Stimulated activated effector memory CD8-positive, alpha-beta T cell treated with anti-CD3 and anti-CD28 coated beads, Interleukin-12 subunit alpha, Interleukin-12 subunit beta, amount 100 ng/mL, for 72 hours (primary cell): ENCODE measurements at regions not wholly inside any gene's neighbourhood (a gene's known extent, or its start where the extent isn't known, plus 50 kb on each side); places are given as distances from the start of the nearest gene placed in this dataset.
A peak's percentile ranks its signal among the peaks of the same experiment; 100 is the strongest.

Experiments used
- ATAC-seq: fragments of 150-1000 bp; cut with Tn5 transposase; 2 replicates; pipeline ENCODE4 v1.10.0; 2021
- DNase-seq, 2 donors: peaks; one replicate each; pipeline ENCODE4 v3.0.0; 2021 to 2022; ENCODE audit warnings: low spot score in 2 of 2
- H3K27ac Mint-ChIP-seq: one replicate; pipeline ENCODE4 v1.8.0; 2022; ENCODE audit warnings: mild to moderate bottlenecking, mixed read lengths
- H3K36me3 Mint-ChIP-seq: one replicate; pipeline ENCODE4 v1.8.0; 2022; ENCODE audit warnings: mild to moderate bottlenecking, mixed read lengths
- H3K4me1 Mint-ChIP-seq: one replicate; pipeline ENCODE4 v1.8.0; 2022; ENCODE audit warnings: mixed read lengths
- H3K4me3 Mint-ChIP-seq: one replicate; pipeline ENCODE4 v1.8.0; 2022; ENCODE audit warnings: mild to moderate bottlenecking, mixed read lengths
- H3K9me3 Mint-ChIP-seq: one replicate; pipeline ENCODE4 v1.8.0; 2022; ENCODE audit warnings: mixed read lengths

DNA sequence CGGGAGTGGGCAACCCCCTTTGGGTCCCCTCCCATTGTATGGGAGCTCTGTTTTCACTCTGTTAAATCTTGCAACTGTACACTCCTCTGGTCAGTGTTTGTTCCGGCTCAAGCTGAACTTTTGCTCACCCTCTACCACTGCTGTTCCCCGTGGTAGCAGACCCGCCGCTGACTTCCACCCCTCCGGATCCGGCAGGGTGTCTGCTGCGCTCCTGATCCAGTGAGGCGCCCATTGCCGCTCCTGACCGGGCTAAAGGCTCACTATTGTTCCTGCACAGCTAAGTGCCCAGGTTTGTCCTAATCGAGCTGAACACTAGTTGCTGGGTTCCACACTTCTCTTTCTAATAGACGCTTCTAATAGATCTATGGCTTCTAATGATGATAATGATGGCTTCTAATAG lies 488.6 kb downstream of the MRPL39 start:
- ATAC-seq: no peak
- no peak for DNase-seq
- no peaks in the 10 kb centered on the region for H3K36me3 Mint-ChIP-seq
- peaks cover 17% of the 10 kb centered on the region for H3K9me3 Mint-ChIP-seq
- H3K4me1 Mint-ChIP-seq: no peaks in the 10 kb centered on the region
- H3K27ac Mint-ChIP-seq: no peak overlapping the region
- H3K4me3 Mint-ChIP-seq: no peak overlapping the region

GRCh38 chr21:25115021-25115420 lies 492.3 kb downstream of the MRPL39 start:
- no peaks in the 10 kb centered on the region for H3K36me3 Mint-ChIP-seq
- no peak for ATAC-seq
- no peaks in the 10 kb centered on the region for H3K4me1 Mint-ChIP-seq
- no peak for DNase-seq
- no peak overlapping the region for H3K4me3 Mint-ChIP-seq
- no peak overlapping the region for H3K27ac Mint-ChIP-seq
- H3K9me3 Mint-ChIP-seq: peaks cover 9% of the 10 kb centered on the region

DNA sequence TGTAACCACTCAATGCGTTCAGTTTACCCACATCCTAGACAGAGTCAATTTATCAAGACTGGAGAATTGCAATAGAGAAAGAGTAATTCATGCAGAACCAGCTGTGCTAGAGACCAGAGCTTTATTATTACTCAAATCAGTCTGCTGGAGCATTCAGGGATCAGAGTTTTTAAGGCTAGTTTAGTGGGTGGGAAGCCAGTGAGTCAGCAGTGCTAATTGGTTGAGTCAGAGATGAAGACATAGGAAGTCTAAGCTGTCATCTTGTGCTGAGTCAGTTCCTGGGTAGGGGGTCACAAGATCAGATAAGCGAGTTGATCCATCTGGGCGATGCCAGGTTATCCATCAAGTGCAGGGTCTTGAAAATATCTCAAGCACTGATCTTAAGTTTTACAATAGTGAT lies 499.6 kb downstream of the MRPL39 start:
- Mint-ChIP-seq H3K9me3 (peaks cover 3% of the 10 kb centered on the region), H3K36me3 (no peaks in the 10 kb centered on the region), H3K4me1 (no peaks in the 10 kb centered on the region), H3K27ac (no peak overlapping the region), H3K4me3 (no peak overlapping the region)
- ATAC-seq (no peak), DNase-seq (no peak)

DNA sequence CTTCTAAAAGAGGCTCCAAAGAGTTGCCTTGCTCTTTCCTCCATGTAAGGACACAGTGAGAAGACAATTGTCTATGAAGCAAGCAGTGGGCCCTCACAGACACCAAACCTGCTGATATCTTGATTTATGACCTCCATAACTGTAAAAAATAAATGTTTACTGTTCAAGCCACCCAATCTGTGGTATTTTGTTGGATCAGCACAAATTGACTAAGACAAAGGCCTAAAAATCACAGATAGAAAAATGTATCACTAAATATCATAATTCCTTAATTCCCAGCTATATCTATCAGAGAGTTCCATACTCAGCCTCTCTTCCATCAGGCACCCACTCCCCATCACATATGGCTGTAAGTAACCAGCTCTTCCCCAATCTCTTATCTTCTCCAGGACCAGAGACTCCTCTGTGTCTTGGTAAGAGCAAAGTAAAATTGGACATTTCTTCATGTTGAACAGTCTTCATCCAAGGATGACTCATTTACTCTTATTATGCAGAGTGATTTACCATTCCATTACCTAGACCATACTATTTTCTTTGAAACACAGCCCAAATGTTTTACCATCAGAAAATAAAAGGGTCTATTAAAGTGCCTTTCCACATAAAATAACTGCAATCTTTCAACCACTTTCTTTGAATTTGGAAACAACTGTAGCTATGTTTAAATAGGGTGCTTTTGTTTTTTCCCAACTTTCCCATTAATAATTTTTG lies 503.6 kb downstream of the MRPL39 start:
- H3K9me3 Mint-ChIP-seq: peaks cover 3% of the 10 kb centered on the region
- ATAC-seq: no peak
- no peaks in the 10 kb centered on the region for H3K4me1 Mint-ChIP-seq
- H3K27ac Mint-ChIP-seq: no peak overlapping the region
- DNase-seq: no peak
- no peaks in the 10 kb centered on the region for H3K36me3 Mint-ChIP-seq
- H3K4me3 Mint-ChIP-seq: no peak overlapping the region

- no peak for DNase-seq
- no peak overlapping the region for H3K4me3 Mint-ChIP-seq
- H3K9me3 Mint-ChIP-seq: peaks cover 3% of the 10 kb centered on the region
- no peaks in the 10 kb centered on the region for H3K4me1 Mint-ChIP-seq
- H3K36me3 Mint-ChIP-seq: no peaks in the 10 kb centered on the region
- no peak for ATAC-seq
- H3K27ac Mint-ChIP-seq: no peak overlapping the region
Measured at GRCh38 chr21:25097648-25098047, 509.6 kb downstream of the MRPL39 start.

DNA sequence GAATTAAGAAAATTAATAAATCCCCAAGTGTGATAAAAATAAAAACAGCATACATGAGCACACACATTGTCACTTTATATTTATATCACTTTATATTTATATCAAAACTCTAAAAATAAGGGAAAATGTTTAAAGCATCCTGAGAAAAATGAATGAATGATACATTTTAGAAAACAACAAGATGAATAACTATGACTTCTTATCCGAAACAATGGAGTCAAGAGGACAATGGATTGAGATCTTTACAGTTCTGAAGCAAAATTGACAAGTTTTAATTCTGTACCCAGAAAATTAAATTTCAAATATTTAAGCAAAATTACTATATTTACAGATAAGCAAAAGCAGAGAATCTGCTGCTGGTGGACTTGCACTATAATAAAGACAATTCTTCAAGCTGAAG lies 512.6 kb downstream of the MRPL39 start:
- H3K4me1 Mint-ChIP-seq: no peaks in the 10 kb centered on the region
- no peak for ATAC-seq
- H3K4me3 Mint-ChIP-seq: no peak overlapping the region
- DNase-seq: no peak
- no peaks in the 10 kb centered on the region for H3K36me3 Mint-ChIP-seq
- no peak overlapping the region for H3K27ac Mint-ChIP-seq
- peaks cover 7% of the 10 kb centered on the region for H3K9me3 Mint-ChIP-seq

- H3K9me3 Mint-ChIP-seq: peaks cover 9% of the 10 kb centered on the region
- DNase-seq (no peak), ATAC-seq (peak; percentile 31)
- no peak overlapping the region for H3K4me3 Mint-ChIP-seq
- no peak overlapping the region for H3K27ac Mint-ChIP-seq
- no peaks in the 10 kb centered on the region for H3K4me1 Mint-ChIP-seq
- no peaks in the 10 kb centered on the region for H3K36me3 Mint-ChIP-seq
Measured at GRCh38 chr21:25092441-25093011, 514.8 kb downstream of the MRPL39 start.

DNA sequence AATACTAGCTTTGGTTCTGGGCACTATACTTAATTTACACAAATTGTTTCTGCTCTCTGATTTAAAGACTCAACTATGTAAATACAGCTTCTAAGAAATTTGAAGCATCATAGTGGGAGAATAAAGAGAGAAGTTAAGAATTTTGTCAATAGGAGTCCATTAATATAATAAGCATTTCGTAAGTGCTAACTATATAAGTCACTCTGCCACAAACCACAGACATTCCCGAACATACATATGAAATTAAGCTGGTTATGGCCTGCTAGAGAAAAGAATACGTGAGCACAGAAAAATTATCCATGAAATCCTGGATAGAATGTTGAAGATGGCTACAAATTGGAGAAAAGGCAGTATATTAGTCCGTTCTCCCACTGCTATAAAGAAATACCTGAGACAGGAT lies 526.2 kb downstream of the MRPL39 start:
- H3K4me3 Mint-ChIP-seq: no peak overlapping the region
- H3K36me3 Mint-ChIP-seq: no peaks in the 10 kb centered on the region
- H3K27ac Mint-ChIP-seq: no peak overlapping the region
- no peak for ATAC-seq
- H3K9me3 Mint-ChIP-seq: peaks cover 3% of the 10 kb centered on the region
- H3K4me1 Mint-ChIP-seq: no peaks in the 10 kb centered on the region
- DNase-seq: no peak

DNA sequence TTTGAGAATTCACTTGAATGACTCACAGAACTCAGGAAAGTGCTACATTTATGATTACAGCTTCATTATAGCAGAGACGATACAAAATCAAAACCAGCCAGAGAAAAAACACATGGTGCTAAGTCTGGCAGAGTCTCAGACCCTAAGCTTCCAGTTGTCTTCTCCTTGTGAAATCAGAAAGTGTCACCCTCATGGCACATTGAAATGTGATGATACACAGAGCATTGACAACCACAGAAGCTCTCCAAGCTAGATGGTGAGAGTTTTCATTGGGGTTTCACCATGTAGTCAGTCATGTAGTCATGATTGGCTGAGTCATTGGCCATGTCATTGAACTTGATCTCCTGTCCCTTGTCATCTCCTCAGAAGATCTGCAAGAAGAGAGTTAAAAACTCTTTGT lies 526.6 kb downstream of the MRPL39 start:
- Mint-ChIP-seq H3K27ac (no peak overlapping the region), H3K36me3 (no peaks in the 10 kb centered on the region), H3K4me1 (no peaks in the 10 kb centered on the region), H3K9me3 (peaks cover 3% of the 10 kb centered on the region), H3K4me3 (no peak overlapping the region)
- DNase-seq (no peak), ATAC-seq (peak; percentile 61)

GRCh38 chr21:25080141-25080540 lies 527.1 kb downstream of the MRPL39 start:
- ATAC-seq: no peak
- Mint-ChIP-seq H3K36me3 (no peaks in the 10 kb centered on the region), H3K4me3 (no peak overlapping the region), H3K9me3 (peaks cover 3% of the 10 kb centered on the region), H3K4me1 (no peaks in the 10 kb centered on the region), H3K27ac (no peak overlapping the region)
- DNase-seq: no peak

- Mint-ChIP-seq H3K27ac (no peak overlapping the region), H3K9me3 (peaks cover 3% of the 10 kb centered on the region), H3K36me3 (no peaks in the 10 kb centered on the region), H3K4me3 (no peak overlapping the region), H3K4me1 (no peaks in the 10 kb centered on the region)
- no peak for DNase-seq
- no peak for ATAC-seq
Measured at GRCh38 chr21:25079053-25079452, 528.2 kb downstream of the MRPL39 start.

GRCh38 chr21:25062061-25062460 lies 545.2 kb downstream of the MRPL39 start:
- Mint-ChIP-seq H3K27ac (no peak overlapping the region), H3K9me3 (peaks cover 18% of the 10 kb centered on the region), H3K4me3 (no peak overlapping the region), H3K4me1 (no peaks in the 10 kb centered on the region), H3K36me3 (no peaks in the 10 kb centered on the region)
- DNase-seq (no peak), ATAC-seq (no peak)

DNA sequence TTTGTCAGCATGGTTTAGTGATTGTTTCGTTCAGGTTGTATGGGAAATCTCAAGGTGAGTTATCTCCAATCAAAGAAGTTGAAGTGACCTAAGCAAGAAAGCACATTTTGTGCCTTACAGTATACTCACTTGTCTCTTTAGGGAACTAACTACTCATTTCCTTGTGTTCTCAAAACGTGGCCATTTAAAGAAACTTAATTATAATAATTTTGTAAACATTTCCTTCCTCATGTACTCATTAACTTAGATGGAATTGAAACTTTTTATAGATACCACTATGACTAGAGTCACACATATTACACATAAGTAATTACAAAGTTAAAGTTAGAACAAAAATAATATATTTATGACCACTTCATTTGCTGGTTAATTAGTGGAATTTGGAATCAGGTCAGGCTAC lies 552.6 kb downstream of the MRPL39 start:
- DNase-seq: no peak
- Mint-ChIP-seq H3K4me1 (no peaks in the 10 kb centered on the region), H3K4me3 (no peak overlapping the region), H3K36me3 (no peaks in the 10 kb centered on the region), H3K27ac (no peak overlapping the region), H3K9me3 (peaks cover 5% of the 10 kb centered on the region)
- ATAC-seq: no peak

DNA sequence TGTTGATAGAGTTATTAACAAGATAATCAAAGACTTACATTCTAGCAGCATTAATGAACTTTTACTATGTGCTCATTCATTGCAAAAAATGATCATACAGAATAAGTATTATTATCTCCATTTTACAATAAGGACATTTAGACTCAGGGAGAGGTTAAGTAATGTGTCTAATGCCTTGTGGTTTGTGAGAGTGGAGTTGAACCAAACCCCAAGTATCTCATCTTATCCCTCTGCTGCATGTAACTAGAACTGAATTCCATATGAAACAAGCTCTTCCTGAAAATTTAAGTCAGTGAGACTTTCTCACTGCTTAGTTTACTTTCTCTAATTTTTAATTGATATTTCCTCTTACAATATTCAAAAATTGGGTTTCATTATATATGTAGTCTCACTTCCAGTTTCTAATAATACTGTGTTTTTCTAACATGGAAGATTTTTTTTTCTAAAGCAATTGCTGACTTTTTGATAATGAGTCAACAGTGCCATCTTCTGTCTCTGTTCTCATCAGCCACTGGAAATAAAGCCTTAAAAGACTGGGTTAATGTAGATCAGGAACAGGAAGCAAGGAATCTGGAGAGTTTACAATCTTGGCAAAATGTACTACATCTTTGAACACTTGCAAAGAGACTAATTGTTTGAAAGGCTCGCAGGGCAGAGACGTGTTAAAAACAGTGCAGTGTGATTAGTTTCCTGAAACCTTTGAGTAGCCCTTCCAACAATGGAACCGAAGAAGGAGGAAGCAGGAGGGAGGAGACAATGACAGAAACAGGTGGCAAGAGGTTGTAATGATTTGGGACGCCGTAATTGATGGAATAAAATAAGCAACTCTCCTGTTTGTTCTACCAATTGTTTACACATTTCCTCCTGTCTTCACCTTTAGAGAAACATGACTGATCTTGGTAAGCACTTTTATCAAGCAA lies 567.6 kb downstream of the MRPL39 start:
- ATAC-seq: no peak
- Mint-ChIP-seq H3K4me1 (no peaks in the 10 kb centered on the region), H3K36me3 (no peaks in the 10 kb centered on the region), H3K4me3 (no peak overlapping the region), H3K27ac (no peak overlapping the region), H3K9me3 (peaks cover 3% of the 10 kb centered on the region)
- no peak for DNase-seq

DNA sequence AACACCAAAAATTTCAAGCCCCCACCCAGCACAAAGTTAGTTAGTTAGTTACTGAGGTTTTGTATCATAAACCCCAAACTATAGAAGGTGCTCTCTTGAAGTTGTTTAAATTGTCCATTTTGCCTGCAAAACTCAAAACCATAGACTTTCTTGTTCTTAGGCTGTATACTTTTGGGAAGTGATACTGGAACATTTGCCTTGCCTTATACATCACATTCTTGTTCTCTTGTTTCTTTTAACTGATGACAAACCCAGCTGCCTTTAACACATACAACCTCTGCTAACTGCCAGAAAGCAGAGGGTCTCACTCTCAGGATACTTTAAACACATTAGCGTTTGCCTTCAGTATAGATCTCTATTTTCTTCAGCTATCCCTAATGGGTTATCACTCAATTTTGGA lies 570.5 kb downstream of the MRPL39 start:
- no peak for ATAC-seq

DNA sequence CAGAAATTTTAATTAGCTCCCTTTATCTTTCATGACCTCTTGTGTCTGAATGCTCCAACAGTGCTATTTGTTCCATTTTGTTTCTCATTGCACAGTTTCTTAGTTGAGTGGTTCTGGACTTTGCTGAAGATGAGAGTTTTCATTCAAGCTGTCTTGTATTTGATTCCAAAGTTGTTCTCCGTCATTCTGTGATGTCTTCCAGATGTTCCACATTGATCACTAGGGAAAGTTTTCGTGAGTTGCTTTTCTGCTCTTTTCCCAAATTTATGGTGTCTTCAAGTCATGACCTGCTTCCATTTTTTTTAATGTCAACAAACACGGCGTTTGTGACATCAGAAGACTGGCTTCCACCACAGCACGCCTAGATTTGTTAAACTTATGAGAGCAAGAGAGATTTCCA lies 575.5 kb downstream of the MRPL39 start:
- ATAC-seq: no peak
- Mint-ChIP-seq H3K4me1 (no peaks in the 10 kb centered on the region), H3K27ac (no peak overlapping the region), H3K36me3 (no peaks in the 10 kb centered on the region), H3K4me3 (no peak overlapping the region), H3K9me3 (peaks cover 7% of the 10 kb centered on the region)
- no peak for DNase-seq

More for the DNA sequence above, 570.5 kb downstream of the MRPL39 start:
- H3K27ac Mint-ChIP-seq: no peak overlapping the region
- no peaks in the 10 kb centered on the region for H3K4me1 Mint-ChIP-seq
- peaks cover under 1% of the 10 kb centered on the region for H3K9me3 Mint-ChIP-seq
- H3K4me3 Mint-ChIP-seq: no peak overlapping the region
- H3K36me3 Mint-ChIP-seq: no peaks in the 10 kb centered on the region
- DNase-seq: no peak
